ENCODE measurements at regions not wholly inside any gene's neighbourhood (a gene's known extent, or its start where the extent isn't known, plus 50 kb on each side); places are given as distances from the start of the nearest gene placed in this dataset.

DNA sequence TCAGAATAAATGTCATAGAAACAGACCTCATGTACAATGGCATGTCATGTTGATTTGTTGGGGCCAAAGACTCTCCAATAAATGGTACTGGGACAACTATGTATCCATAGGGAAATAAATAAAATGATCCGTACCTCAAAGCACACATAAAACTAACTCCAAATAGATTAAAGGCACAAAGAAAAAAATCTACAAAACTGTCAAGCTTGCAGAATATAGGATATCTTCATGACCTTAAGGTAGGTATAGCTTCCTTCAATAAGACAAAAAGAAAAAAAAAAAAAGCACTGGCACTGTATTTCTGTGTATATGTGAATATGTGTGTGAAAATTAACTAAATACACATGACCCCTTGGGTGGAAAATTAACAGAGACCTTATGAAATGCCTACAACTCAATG lies 101.9 kb downstream of the DIRAS2 start:
- Histone ChIP-seq H4K20me1 (replicated peaks; ENCODE audit: insufficient read depth) (no peaks in the 10 kb centered on the region), H3K27me3 (ENCODE audit: insufficient read depth) (no peaks in the 10 kb centered on the region), H3K4me2 (no peak overlapping the region), H3K4me3 (no peak overlapping the region), H3K79me2 (replicated peaks; ENCODE audit: insufficient read depth) (no peaks in the 10 kb centered on the region), H3K4me1 (ENCODE audit: insufficient read depth) (peaks cover 22% of the 10 kb centered on the region), H3F3A (replicated peaks; ENCODE audit: low read depth) (no peaks in the 10 kb centered on the region), H2AFZ (no peak overlapping the region), H3K27ac (ENCODE audit: low read depth) (no peak overlapping the region), H3K9me2 (ENCODE audit: insufficient read depth) (no peaks in the 10 kb centered on the region), H3K36me3 (ENCODE audit: insufficient read depth) (no peaks in the 10 kb centered on the region)
- TF ChIP-seq POLR2AphosphoS5 (IDR thresholded peaks at IDR 0.05; ENCODE audit: low read depth), result no peak
- TF ChIP-seq EZH2 (IDR thresholded peaks at IDR 0.05; ENCODE audit: low read depth, unreplicated experiment), result no peak
- TF ChIP-seq CTCF (conservative IDR thresholded peaks at IDR 0.05; ENCODE audit: low read depth in 2 of 2), result no peak
- TF ChIP-seq ZNF331 (CRISPR knock-in tag; IDR thresholded peaks at IDR 0.05; ENCODE audit: low read depth), result no peak
- TF ChIP-seq, protein P1, sequence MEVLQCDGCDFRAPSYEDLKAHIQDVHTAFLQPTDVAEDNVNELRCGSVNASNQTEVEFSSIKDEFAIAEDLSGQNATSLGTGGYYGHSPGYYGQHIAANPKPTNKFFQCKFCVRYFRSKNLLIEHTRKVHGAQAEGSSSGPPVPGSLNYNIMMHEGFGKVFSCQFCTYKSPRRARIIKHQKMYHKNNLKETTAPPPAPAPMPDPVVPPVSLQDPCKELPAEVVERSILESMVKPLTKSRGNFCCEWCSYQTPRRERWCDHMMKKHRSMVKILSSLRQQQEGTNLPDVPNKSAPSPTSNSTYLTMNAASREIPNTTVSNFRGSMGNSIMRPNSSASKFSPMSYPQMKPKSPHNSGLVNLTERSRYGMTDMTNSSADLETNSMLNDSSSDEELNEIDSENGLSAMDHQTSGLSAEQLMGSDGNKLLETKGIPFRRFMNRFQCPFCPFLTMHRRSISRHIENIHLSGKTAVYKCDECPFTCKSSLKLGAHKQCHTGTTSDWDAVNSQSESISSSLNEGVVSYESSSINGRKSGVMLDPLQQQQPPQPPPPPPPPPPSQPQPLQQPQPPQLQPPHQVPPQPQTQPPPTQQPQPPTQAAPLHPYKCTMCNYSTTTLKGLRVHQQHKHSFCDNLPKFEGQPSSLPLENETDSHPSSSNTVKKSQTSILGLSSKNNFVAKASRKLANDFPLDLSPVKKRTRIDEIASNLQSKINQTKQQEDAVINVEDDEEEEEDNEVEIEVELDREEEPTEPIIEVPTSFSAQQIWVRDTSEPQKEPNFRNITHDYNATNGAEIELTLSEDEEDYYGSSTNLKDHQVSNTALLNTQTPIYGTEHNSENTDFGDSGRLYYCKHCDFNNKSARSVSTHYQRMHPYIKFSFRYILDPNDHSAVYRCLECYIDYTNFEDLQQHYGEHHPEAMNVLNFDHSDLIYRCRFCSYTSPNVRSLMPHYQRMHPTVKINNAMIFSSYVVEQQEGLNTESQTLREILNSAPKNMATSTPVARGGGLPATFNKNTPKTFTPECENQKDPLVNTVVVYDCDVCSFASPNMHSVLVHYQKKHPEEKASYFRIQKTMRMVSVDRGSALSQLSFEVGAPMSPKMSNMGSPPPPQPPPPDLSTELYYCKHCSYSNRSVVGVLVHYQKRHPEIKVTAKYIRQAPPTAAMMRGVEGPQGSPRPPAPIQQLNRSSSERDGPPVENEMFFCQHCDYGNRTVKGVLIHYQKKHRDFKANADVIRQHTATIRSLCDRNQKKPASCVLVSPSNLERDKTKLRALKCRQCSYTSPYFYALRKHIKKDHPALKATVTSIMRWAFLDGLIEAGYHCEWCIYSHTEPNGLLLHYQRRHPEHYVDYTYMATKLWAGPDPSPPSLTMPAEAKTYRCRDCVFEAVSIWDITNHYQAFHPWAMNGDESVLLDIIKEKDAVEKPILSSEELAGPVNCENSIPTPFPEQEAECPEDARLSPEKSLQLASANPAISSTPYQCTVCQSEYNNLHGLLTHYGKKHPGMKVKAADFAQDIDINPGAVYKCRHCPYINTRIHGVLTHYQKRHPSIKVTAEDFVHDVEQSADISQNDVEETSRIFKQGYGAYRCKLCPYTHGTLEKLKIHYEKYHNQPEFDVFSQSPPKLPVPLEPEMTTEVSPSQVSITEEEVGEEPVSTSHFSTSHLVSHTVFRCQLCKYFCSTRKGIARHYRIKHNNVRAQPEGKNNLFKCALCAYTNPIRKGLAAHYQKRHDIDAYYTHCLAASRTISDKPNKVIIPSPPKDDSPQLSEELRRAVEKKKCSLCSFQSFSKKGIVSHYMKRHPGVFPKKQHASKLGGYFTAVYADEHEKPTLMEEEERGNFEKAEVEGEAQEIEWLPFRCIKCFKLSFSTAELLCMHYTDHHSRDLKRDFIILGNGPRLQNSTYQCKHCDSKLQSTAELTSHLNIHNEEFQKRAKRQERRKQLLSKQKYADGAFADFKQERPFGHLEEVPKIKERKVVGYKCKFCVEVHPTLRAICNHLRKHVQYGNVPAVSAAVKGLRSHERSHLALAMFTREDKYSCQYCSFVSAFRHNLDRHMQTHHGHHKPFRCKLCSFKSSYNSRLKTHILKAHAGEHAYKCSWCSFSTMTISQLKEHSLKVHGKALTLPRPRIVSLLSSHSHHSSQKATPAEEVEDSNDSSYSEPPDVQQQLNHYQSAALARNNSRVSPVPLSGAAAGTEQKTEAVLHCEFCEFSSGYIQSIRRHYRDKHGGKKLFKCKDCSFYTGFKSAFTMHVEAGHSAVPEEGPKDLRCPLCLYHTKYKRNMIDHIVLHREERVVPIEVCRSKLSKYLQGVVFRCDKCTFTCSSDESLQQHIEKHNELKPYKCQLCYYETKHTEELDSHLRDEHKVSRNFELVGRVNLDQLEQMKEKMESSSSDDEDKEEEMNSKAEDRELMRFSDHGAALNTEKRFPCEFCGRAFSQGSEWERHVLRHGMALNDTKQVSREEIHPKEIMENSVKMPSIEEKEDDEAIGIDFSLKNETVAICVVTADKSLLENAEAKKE (CRISPR knock-in tag; IDR thresholded peaks at IDR 0.05), result no peak
- no peak for TF ChIP-seq STAT1 (IDR thresholded peaks at IDR 0.05; ENCODE audit: unreplicated experiment)
- no peak for TF ChIP-seq CREB1 (CRISPR knock-in tag; IDR thresholded peaks at IDR 0.05; ENCODE audit: low read depth)
- TF ChIP-seq JUNB (IDR thresholded peaks at IDR 0.05; ENCODE audit: unreplicated experiment), result no peak
- TF ChIP-seq, protein P2, sequence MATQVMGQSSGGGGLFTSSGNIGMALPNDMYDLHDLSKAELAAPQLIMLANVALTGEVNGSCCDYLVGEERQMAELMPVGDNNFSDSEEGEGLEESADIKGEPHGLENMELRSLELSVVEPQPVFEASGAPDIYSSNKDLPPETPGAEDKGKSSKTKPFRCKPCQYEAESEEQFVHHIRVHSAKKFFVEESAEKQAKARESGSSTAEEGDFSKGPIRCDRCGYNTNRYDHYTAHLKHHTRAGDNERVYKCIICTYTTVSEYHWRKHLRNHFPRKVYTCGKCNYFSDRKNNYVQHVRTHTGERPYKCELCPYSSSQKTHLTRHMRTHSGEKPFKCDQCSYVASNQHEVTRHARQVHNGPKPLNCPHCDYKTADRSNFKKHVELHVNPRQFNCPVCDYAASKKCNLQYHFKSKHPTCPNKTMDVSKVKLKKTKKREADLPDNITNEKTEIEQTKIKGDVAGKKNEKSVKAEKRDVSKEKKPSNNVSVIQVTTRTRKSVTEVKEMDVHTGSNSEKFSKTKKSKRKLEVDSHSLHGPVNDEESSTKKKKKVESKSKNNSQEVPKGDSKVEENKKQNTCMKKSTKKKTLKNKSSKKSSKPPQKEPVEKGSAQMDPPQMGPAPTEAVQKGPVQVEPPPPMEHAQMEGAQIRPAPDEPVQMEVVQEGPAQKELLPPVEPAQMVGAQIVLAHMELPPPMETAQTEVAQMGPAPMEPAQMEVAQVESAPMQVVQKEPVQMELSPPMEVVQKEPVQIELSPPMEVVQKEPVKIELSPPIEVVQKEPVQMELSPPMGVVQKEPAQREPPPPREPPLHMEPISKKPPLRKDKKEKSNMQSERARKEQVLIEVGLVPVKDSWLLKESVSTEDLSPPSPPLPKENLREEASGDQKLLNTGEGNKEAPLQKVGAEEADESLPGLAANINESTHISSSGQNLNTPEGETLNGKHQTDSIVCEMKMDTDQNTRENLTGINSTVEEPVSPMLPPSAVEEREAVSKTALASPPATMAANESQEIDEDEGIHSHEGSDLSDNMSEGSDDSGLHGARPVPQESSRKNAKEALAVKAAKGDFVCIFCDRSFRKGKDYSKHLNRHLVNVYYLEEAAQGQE (IDR thresholded peaks at IDR 0.05; ENCODE audit: unreplicated experiment), result no peak
- no peak for TF ChIP-seq NANOG (IDR thresholded peaks at IDR 0.05; ENCODE audit: borderline replicate concordance)
- Mint-ChIP-seq H3K4me3 (no peak overlapping the region), H3K27me3 (ENCODE audit: insufficient read depth, low read depth, poor library complexity) (no peaks in the 10 kb centered on the region), H3K27ac (no peak overlapping the region), H3K9me3 (no peaks in the 10 kb centered on the region), H3K36me3 (ENCODE audit: low read depth) (no peaks in the 10 kb centered on the region), H3K4me1 (peaks cover 23% of the 10 kb centered on the region)
- ATAC-seq (no peak), DNase-seq (ENCODE audit: low spot score) (no peak)

Data from GM23338 (cell line).